Natural killer cell treated with Interleukin-12 subunit alpha and Interleukin-12 subunit beta and Interleukin-15 and Interleukin-18, amount 100 ng/mL, for 72 hours (primary cell): ENCODE measurements at regions not wholly inside any gene's neighbourhood (a gene's known extent, or its start where the extent isn't known, plus 50 kb on each side); places are given as distances from the start of the nearest gene placed in this dataset.
"Not testable (repeated sequence)": the region's sequence is repeated elsewhere in the genome, so short reads cannot be mapped to it uniquely, and the experiment has no call there.

ENCODE experiments used
- ATAC-seq, 2 donors: fragments of 150-1000 bp; cut with Tn5 transposase in 1 of 2; sonication (Bioruptor Pico), chemical (Tn5 transposase) in 1 of 2; 2 replicates each; pipeline ENCODE4 v1.10.0; 2021
- DNase-seq: peaks from one replicate; pipeline ENCODE4 v3.0.0; 2022; ENCODE audit warnings: low spot score
- H3K27ac Mint-ChIP-seq, 2 donors: 1 replicate in 1 of 2; 2 replicates in 1 of 2; pipeline ENCODE4 v1.8.0; 2022; ENCODE audit warnings: mixed read lengths in 2 of 2, mild to moderate bottlenecking in 1 of 2, moderate library complexity in 1 of 2
- H3K27me3 Mint-ChIP-seq, 2 donors: 1 replicate in 1 of 2; 2 replicates in 1 of 2; pipeline ENCODE4 v1.8.0; 2022; ENCODE audit warnings: mixed read lengths in 2 of 2
- H3K36me3 Mint-ChIP-seq: one replicate; pipeline ENCODE4 v1.8.0; 2022; ENCODE audit warnings: mixed read lengths
- H3K4me1 Mint-ChIP-seq, 2 donors: 1 replicate in 1 of 2; 2 replicates in 1 of 2; pipeline ENCODE4 v1.8.0; 2022; ENCODE audit warnings: low read depth in 2 of 2, mixed read lengths in 2 of 2, mild to moderate bottlenecking in 1 of 2
- H3K4me3 Mint-ChIP-seq: one replicate; pipeline ENCODE4 v1.8.0; 2022; ENCODE audit warnings: mixed read lengths
- H3K9me3 Mint-ChIP-seq: 2 replicates; pipeline ENCODE4 v1.8.0; 2022; ENCODE audit warnings: mixed read lengths

- no peak for DNase-seq
- H3K27ac Mint-ChIP-seq = no peak overlapping the region
- H3K4me3 Mint-ChIP-seq = no peak overlapping the region
- ATAC-seq = no peak
- no peaks in the 10 kb centered on the region for H3K4me1 Mint-ChIP-seq
- H3K27me3 Mint-ChIP-seq = no peaks in the 10 kb centered on the region
- H3K9me3 Mint-ChIP-seq = no peaks in the 10 kb centered on the region
- H3K36me3 Mint-ChIP-seq = no peaks in the 10 kb centered on the region
These were observed 155.5 kb upstream of the NTF3 start for GRCh38 chr12:5276327-5276880.

- no peak for DNase-seq
- H3K9me3 Mint-ChIP-seq = no peaks in the 10 kb centered on the region
- no peaks in the 10 kb centered on the region for H3K36me3 Mint-ChIP-seq
- H3K4me3 Mint-ChIP-seq = no peak overlapping the region
- ATAC-seq = no peak
- H3K27me3 Mint-ChIP-seq = peaks cover 0 to 2% of the 10 kb centered on the region in 2 donors
- H3K4me1 Mint-ChIP-seq = no peaks in the 10 kb centered on the region
- no peak overlapping the region for H3K27ac Mint-ChIP-seq
These were observed 151.8 kb upstream of the NTF3 start for GRCh38 chr12:5280086-5280485.

GRCh38 chr12:5290368-5290767 is 141.5 kb upstream of the NTF3 start:
- not testable (repeated sequence) for H3K9me3 Mint-ChIP-seq, H3K4me1 Mint-ChIP-seq, ATAC-seq, H3K4me3 Mint-ChIP-seq, DNase-seq, H3K36me3 Mint-ChIP-seq, H3K27ac Mint-ChIP-seq
- peaks cover 13 to 15% of the 10 kb centered on the region in 2 donors for H3K27me3 Mint-ChIP-seq

GRCh38 chr12:5292651-5293050 is 139.3 kb upstream of the NTF3 start:
- H3K27me3 Mint-ChIP-seq = peaks cover 13 to 15% of the 10 kb centered on the region in 2 donors
- H3K36me3 Mint-ChIP-seq = no peaks in the 10 kb centered on the region
- no peak overlapping the region for H3K4me3 Mint-ChIP-seq
- no peaks in the 10 kb centered on the region for H3K4me1 Mint-ChIP-seq
- no peak overlapping the region for H3K27ac Mint-ChIP-seq
- DNase-seq (no peak), ATAC-seq (no peak)
- no peaks in the 10 kb centered on the region for H3K9me3 Mint-ChIP-seq

GRCh38 chr12:5293773-5294172 is 138.1 kb upstream of the NTF3 start:
- DNase-seq = no peak
- Mint-ChIP-seq H3K27ac (no peak overlapping the region), H3K4me1 (no peaks in the 10 kb centered on the region)

GRCh38 chr12:5294274-5295070 is 137.4 kb upstream of the NTF3 start:
- Mint-ChIP-seq H3K27ac (no peak overlapping the region), H3K36me3 (no peaks in the 10 kb centered on the region), H3K9me3 (no peaks in the 10 kb centered on the region), H3K4me1 (no peaks in the 10 kb centered on the region), H3K4me3 (no peak overlapping the region), H3K27me3 (peaks cover 15 to 16% of the 10 kb centered on the region in 2 donors)
- DNase-seq (no peak), ATAC-seq (peak; percentile 9 to 45)

More at GRCh38 chr12:5293773-5294172, 138.1 kb upstream of the NTF3 start:
- H3K36me3 Mint-ChIP-seq = no peaks in the 10 kb centered on the region
- ATAC-seq = no peak
- H3K4me3 Mint-ChIP-seq = no peak overlapping the region
- no peaks in the 10 kb centered on the region for H3K9me3 Mint-ChIP-seq
- H3K27me3 Mint-ChIP-seq = peaks cover 13 to 15% of the 10 kb centered on the region in 2 donors

- ATAC-seq (no peak), DNase-seq (no peak)
- Mint-ChIP-seq H3K4me3 (no peak overlapping the region), H3K27ac (no peak overlapping the region), H3K9me3 (no peaks in the 10 kb centered on the region), H3K27me3 (peaks cover 15 to 16% of the 10 kb centered on the region in 2 donors), H3K36me3 (no peaks in the 10 kb centered on the region), H3K4me1 (no peaks in the 10 kb centered on the region)
These were observed 136.8 kb upstream of the NTF3 start for GRCh38 chr12:5295151-5295550.

GRCh38 chr12:5295996-5296395 is 135.9 kb upstream of the NTF3 start:
- ATAC-seq (no peak), DNase-seq (no peak)
- H3K4me3 Mint-ChIP-seq = no peak overlapping the region
- no peaks in the 10 kb centered on the region for H3K9me3 Mint-ChIP-seq
- no peaks in the 10 kb centered on the region for H3K4me1 Mint-ChIP-seq
- no peaks in the 10 kb centered on the region for H3K36me3 Mint-ChIP-seq
- H3K27me3 Mint-ChIP-seq = peaks cover 16% of the 10 kb centered on the region in 2 donors
- no peak overlapping the region for H3K27ac Mint-ChIP-seq

- no peaks in the 10 kb centered on the region for H3K4me1 Mint-ChIP-seq
- H3K27me3 Mint-ChIP-seq = peaks cover 18 to 28% of the 10 kb centered on the region in 2 donors
- H3K27ac Mint-ChIP-seq = no peak overlapping the region
- H3K4me3 Mint-ChIP-seq = no peak overlapping the region
- no peak for ATAC-seq
- H3K9me3 Mint-ChIP-seq = no peaks in the 10 kb centered on the region
- DNase-seq = no peak
- no peaks in the 10 kb centered on the region for H3K36me3 Mint-ChIP-seq
These were observed 130.4 kb upstream of the NTF3 start for GRCh38 chr12:5301539-5301938.

- ATAC-seq = no peak
- H3K36me3 Mint-ChIP-seq = no peaks in the 10 kb centered on the region
- H3K4me1 Mint-ChIP-seq = no peaks in the 10 kb centered on the region
- peaks cover 18 to 25% of the 10 kb centered on the region in 2 donors for H3K27me3 Mint-ChIP-seq
- no peaks in the 10 kb centered on the region for H3K9me3 Mint-ChIP-seq
- no peak for DNase-seq
- no peak overlapping the region for H3K4me3 Mint-ChIP-seq
- no peak overlapping the region for H3K27ac Mint-ChIP-seq
These were observed 126.5 kb upstream of the NTF3 start for GRCh38 chr12:5305425-5305824.

- Mint-ChIP-seq H3K4me3 (no peak overlapping the region), H3K4me1 (no peaks in the 10 kb centered on the region), H3K27me3 (peaks cover 17 to 25% of the 10 kb centered on the region in 2 donors), H3K36me3 (no peaks in the 10 kb centered on the region), H3K27ac (no peak overlapping the region), H3K9me3 (no peaks in the 10 kb centered on the region)
- ATAC-seq (no peak), DNase-seq (no peak)
These were observed 125.9 kb upstream of the NTF3 start for GRCh38 chr12:5305886-5306545.

GRCh38 chr12:5307065-5307464 is 124.8 kb upstream of the NTF3 start:
- H3K36me3 Mint-ChIP-seq = no peaks in the 10 kb centered on the region
- no peak for ATAC-seq
- no peak overlapping the region for H3K27ac Mint-ChIP-seq
- no peak overlapping the region for H3K4me3 Mint-ChIP-seq
- H3K9me3 Mint-ChIP-seq = no peaks in the 10 kb centered on the region
- H3K4me1 Mint-ChIP-seq = no peaks in the 10 kb centered on the region
- DNase-seq = no peak
- H3K27me3 Mint-ChIP-seq = peaks cover 15 to 17% of the 10 kb centered on the region in 2 donors

- DNase-seq = no peak
- Mint-ChIP-seq H3K4me1 (no peaks in the 10 kb centered on the region), H3K9me3 (no peaks in the 10 kb centered on the region), H3K27me3 (peaks cover 9 to 15% of the 10 kb centered on the region in 2 donors), H3K36me3 (no peaks in the 10 kb centered on the region), H3K4me3 (no peak overlapping the region), H3K27ac (no peak overlapping the region)
- ATAC-seq = no peak
These were observed 123.7 kb upstream of the NTF3 start for GRCh38 chr12:5308216-5308615.

GRCh38 chr12:5308996-5309395 is 122.9 kb upstream of the NTF3 start:
- Mint-ChIP-seq H3K27me3 (peaks cover 9 to 11% of the 10 kb centered on the region in 2 donors), H3K4me1 (no peaks in the 10 kb centered on the region), H3K36me3 (no peaks in the 10 kb centered on the region)

More at GRCh38 chr12:5308996-5309395, 122.9 kb upstream of the NTF3 start:
- DNase-seq (no peak), ATAC-seq (peak in 1 of 2 donors; percentile 28)
- H3K9me3 Mint-ChIP-seq = no peaks in the 10 kb centered on the region
- no peak overlapping the region for H3K27ac Mint-ChIP-seq
- no peak overlapping the region for H3K4me3 Mint-ChIP-seq
